Stimulated activated CD8-positive, alpha-beta memory T cell treated with anti-CD3 and anti-CD28 coated beads, Interleukin-15, amount 100 ng/mL, for 1 hour (primary cell): ENCODE measurements at regions not wholly inside any gene's neighbourhood (a gene's known extent, or its start where the extent isn't known, plus 50 kb on each side); places are given as distances from the start of the nearest gene placed in this dataset.
"Not testable (repeated sequence)": the region's sequence is repeated elsewhere in the genome, so short reads cannot be mapped to it uniquely, and the experiment has no call there.

Experiments
- DNase-seq: peaks from one replicate; pipeline ENCODE4 v3.0.0-alpha.2; 2020; ENCODE audit warnings: low read depth

- DNase-seq, result no peak
These were observed 51.5 kb upstream of the IFNE start for GRCh38 chr9:21533597-21533996.

DNA sequence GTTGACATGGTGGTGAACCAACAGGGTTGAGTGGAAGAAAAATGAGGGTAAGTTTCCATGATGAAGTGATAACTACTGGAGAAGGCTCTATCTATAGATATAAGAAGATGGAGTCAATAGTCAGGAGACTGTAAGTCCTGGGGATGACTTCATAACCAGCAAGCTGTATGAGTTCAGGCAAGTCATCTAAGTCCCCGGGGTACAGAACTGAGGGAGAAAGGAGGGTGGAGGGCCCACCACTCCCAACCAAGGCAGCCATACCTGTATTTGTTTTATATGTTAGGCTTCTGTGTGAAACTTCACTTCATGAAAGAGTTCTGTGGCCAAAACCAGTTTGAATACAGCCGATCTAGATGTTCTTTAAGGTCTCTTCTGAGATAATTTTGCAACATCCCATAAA lies 53.3 kb upstream of the IFNE start:
- no peak for DNase-seq

GRCh38 chr9:21542787-21543186 lies 60.7 kb upstream of the IFNE start:
- no peak for DNase-seq

- DNase-seq, result no peak
These were observed 61.1 kb upstream of the IFNE start for GRCh38 chr9:21543187-21543586.

DNA sequence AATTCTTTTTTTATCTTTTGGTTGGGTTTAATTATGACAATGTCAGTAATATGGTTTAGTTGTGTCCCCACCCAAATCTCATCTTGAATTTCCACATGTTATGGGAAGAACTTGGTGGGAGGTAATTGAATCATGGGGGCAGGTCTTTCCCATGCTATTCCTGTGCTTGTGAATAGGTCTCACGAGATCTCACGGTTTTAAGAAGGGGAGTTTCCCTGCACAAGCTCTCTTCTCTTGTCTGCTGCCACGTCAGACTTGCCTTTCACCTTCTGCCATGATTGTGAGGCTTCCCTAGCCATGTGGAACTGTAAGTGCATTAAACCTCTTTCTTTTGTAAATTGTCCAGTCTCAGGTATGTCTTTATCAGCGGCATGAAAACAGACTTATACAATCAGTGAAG lies 61.7 kb upstream of the IFNE start:
- not testable (repeated sequence) for DNase-seq

- no peak for DNase-seq
These were observed 64.8 kb upstream of the IFNE start for GRCh38 chr9:21546949-21547348.

- DNase-seq, result no peak
These were observed 67.2 kb upstream of the IFNE start for GRCh38 chr9:21549251-21549765.

- DNase-seq, result no peak
These were observed 67.8 kb upstream of the IFNE start for GRCh38 chr9:21549890-21550289.

DNA sequence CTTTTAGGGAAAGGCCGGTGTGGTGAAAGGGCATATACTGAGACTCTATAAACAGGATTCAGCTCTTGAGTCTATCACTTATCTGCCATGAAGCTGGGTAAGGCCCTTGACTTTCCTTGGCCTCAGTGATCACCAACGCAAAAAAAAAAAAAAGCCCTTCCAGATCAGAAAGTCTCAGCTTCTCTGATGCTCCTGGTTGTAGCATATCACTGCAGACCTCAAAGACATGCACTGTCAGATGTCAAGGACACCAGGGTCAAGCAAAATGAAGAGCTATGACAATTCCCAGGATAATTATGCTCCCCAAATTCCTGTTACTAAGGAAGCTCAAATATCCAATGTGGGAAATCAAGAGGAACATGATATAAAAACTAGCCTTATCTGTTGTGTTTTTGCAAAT lies 68.3 kb upstream of the IFNE start:
- no peak for DNase-seq

- no peak for DNase-seq
These were observed 69.3 kb upstream of the IFNE start for GRCh38 chr9:21551401-21551800.

- no peak for DNase-seq
These were observed 70.4 kb upstream of the IFNE start for GRCh38 chr9:21552244-21553170.

DNA sequence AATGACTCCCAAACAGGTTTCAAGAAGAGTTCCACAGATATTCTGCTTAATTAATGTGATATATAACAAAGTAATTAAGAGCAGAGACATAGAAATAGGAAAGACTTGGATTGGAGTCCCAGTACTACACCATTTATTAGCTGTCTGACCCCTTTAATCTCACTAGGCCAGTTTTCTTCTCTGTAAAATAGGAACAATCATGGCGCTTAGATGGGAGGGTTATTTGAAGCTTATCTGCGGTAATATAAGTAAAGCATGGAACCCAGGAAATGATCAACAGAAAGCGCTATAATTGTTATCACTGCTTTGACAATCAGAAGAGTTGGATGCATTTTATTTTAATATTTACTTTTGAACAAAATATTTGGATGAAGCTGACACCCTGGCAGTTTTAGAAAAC lies 71.3 kb upstream of the IFNE start:
- DNase-seq, result no peak

- DNase-seq, result no peak
These were observed 72.7 kb upstream of the IFNE start for GRCh38 chr9:21554813-21555212.

GRCh38 chr9:21555911-21556310 lies 73.8 kb upstream of the IFNE start:
- no peak for DNase-seq

DNA sequence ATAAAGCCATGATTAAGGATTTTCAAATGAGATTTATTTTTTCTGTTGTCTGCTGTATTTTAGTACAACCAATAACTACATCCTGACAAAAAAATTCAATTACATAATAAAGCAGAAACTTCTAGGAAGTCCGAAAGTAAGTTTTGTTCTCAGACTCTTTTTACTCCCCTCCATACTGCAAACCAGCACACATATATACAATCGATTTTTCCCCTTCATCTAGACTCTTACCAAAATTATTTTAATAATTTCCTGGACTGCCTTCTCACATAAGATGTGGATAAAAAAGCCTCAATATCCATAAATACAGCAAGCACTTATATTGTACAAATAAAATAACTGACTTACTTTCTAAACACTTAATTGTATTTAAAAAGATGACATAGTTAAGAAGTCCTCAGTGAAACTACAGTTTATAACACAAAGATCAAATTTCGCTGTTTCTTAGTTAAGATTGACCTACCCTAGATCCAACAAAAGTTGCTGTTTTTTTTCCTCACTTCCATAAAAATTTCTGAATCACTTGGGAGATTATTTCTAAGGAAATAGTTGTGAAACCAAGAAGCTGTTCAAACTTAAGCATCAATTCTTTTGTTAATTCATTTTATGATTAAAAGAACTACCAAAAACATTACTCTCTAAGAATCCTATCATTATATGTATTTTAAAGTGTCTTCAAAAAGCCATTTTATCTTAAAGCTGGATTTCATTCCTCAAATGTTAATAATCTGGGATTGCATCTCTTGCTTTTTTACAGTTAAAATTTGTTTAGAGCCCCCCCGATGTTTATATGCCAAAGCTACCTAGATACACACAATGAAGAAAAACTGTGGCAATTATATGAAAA lies 74.7 kb upstream of the IFNE start:
- no peak for DNase-seq

DNA sequence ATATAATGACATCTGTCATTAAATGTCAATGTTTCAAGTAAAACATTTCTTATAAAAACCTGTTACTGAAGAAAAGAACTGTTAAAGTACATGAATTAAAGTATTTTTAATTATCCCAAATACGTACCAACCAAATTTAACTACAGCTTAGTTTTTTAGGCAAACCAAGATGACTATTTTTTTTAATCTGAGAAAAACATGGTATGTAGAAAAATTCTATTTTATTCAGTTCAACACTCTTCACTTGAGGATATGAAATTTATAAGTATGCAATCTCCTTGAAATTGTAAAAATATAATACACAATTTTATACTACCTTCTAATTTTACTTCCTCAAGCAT lies 75.3 kb upstream of the IFNE start:
- DNase-seq, result no peak

DNA sequence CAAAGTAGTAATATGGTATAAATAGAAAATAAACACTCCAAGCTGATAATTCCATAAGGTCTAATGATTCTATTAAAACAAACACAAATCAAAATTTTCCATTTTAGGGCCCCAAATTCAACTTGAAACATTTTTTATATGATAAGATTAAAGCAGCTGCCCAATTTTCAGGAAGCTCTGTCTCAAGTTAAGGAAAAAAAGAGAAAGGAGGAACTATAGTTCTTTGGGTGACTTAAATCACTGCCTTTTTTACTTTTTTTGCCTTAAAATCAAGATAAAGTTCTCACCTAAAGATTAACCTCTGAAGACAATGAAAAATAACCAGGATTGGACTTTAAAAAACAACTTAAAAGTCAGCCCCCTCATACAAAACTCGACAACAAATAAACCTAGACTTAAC lies 76.0 kb upstream of the IFNE start:
- no peak for DNase-seq

DNA sequence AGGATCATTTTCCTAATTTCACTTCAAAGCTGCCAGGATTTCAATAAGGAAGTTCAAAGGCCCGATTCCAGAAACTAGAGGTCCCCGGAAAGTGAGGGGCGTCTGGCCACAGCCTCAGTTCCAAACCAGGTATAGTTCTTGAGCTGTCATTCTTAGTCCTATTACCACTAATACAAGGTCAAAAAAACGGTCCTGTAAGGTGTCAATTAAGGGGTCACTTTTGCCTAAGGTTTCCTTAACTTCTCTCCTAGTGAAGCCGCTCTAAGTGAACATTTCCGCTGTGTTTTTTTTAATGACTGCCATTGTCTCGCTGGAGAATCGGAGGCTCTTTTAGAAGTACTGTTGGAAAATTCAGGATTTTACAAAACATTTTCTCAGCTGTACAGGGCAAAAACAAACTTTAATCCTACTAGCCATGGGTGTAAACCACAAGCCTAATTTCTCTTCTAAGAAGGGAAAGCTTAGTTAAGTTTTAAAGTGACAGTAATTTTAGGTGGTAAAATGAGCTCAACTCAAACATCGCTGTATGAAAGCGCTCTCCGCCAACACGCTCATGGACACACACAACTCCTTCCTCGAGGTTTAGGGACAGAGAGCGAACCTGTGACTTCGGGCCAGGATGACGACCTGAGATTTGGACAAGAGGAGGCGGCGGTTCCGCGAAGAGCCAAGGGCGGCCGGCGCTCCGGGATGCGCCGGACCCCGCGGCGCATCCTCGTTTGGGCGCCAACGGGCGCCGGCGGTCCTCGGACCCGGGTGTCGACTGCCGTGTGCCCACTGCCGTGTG lies 76.7 kb upstream of the IFNE start:
- no peak for DNase-seq

- no peak for DNase-seq
These were observed 77.5 kb upstream of the IFNE start for GRCh38 chr9:21559402-21560280.

- DNase-seq, result no peak
These were observed 78.2 kb upstream of the IFNE start for GRCh38 chr9:21560281-21560745.

GRCh38 chr9:21561502-21561901 lies 79.4 kb upstream of the IFNE start:
- no peak for DNase-seq
